ENCODE measurements at regions not wholly inside any gene's neighbourhood (a gene's known extent, or its start where the extent isn't known, plus 50 kb on each side); places are given as distances from the start of the nearest gene placed in this dataset.

GRCh38 chr6:25009393-25009710 is 73.6 kb upstream of the RIPOR2 start (continued):
- TF ChIP-seq CTCF (IDR thresholded peaks at IDR 0.05; ENCODE audit: control extremely low read depth in 1 of 3, insufficient read depth in 1 of 3, low read depth in 1 of 3, low read length in 3 of 3) (no peak), TAF1 (IDR thresholded peaks at IDR 0.05; ENCODE audit: low read depth, low read length) (no peak), CHD7 (IDR thresholded peaks at IDR 0.05; ENCODE audit: insufficient replicate concordance, low read length) (no peak)

Data from H1 (cell line).